GM12878 (cell line): ENCODE measurements at regions not wholly inside any gene's neighbourhood (a gene's known extent, or its start where the extent isn't known, plus 50 kb on each side); places are given as distances from the start of the nearest gene placed in this dataset.

ENCODE experiments used
- ATAC-seq: fragments of 200-7000 bp; cut with Tn5 transposase; 3 replicates; pipeline ENCODE4 v1.9.1; 2020; ENCODE audit warnings: mild to moderate bottlenecking, moderate library complexity
- BruUV-seq: library from RNA; stranded (reverse); fragments of 400-500 nt; replicated peaks from 2 replicates; lab custom pipeline; 2021; lab: Mats Ljungman, UMichigan
- CTCF ChIA-PET: fragments of 300-600 bp; sonication (Branson Sonifier 250); formaldehyde crosslinking; extraction: SDS; loops from one replicate; lab custom pipeline; 2021; ENCODE audit warnings: inconsistent platforms; lab: Yijun Ruan, JAX
- POLR2A ChIA-PET: fragments of 350-600 bp; formaldehyde crosslinking; extraction: SDS; loops from one replicate; lab custom pipeline; 2021; ENCODE audit warnings: inconsistent platforms; lab: Charles Lee
- RAD21 ChIA-PET: fragments of 300-600 bp; sonication (Branson Sonifier 250); formaldehyde crosslinking; loops from one replicate; lab custom pipeline; 2023; ENCODE audit warnings: antibody characterized with exemption; ENCODE audit not compliant: unreplicated experiment; lab: Charles Lee
- SMC1A ChIA-PET: fragments of 300-600 bp; sonication (Branson Sonifier 250); formaldehyde crosslinking; loops from one replicate; lab custom pipeline; 2023; ENCODE audit not compliant: unreplicated experiment, uncharacterized antibody; lab: Charles Lee
- DNase-seq: peaks from one replicate; pipeline ENCODE4 v3.0.0-alpha.2; 2011; ENCODE audit warnings: low read depth, low spot score
- FAIRE-seq: peaks from 3 replicates; lab custom pipeline; 2011; peaks lifted over from hg19 to GRCh38; lab: Jason Lieb, UNC
- H2AFZ ChIP-seq: 2 replicates; pipeline ENCODE4 v1.6.0; 2011; ENCODE audit warnings: low read depth, low read length, control low read depth; ENCODE audit not compliant: control insufficient read depth
- H3K27ac ChIP-seq: 2 replicates; pipeline ENCODE4 v1.5.1; 2011; ENCODE audit warnings: control low read depth; ENCODE audit not compliant: control insufficient read depth, insufficient read depth
- H3K27me3 ChIP-seq, 2 experiments: replicated peaks in 1 of 2; 2 replicates each; pipeline versions ENCODE4 v1.6.0 to v1.6.1; 2011; ENCODE audit warnings: low read length in 1 of 2; ENCODE audit not compliant: control insufficient read depth in 2 of 2, insufficient read depth in 2 of 2
- H3K36me3 ChIP-seq, 2 experiments: 2 replicates each; pipeline ENCODE4 v1.5.1; 2011; ENCODE audit warnings: low read length in 1 of 2; ENCODE audit not compliant: control insufficient read depth in 2 of 2, insufficient read depth in 2 of 2
- H3K4me1 ChIP-seq: 2 replicates; pipeline ENCODE4 v1.6.1; 2011; ENCODE audit warnings: mild to moderate bottlenecking, low read length, moderate library complexity, mixed read lengths; ENCODE audit not compliant: control insufficient read depth, insufficient read depth
- H3K4me2 ChIP-seq: 2 replicates; pipeline ENCODE4 v1.6.0; 2011; ENCODE audit warnings: control low read depth; ENCODE audit not compliant: control insufficient read depth, insufficient read depth
- H3K4me3 ChIP-seq: fragments of 200-600 bp; sonication (generic); 2 replicates; pipeline ENCODE4 v1.5.1; 2016
- H3K79me2 ChIP-seq: 2 replicates; pipeline ENCODE4 v1.6.0; 2011; ENCODE audit warnings: low read length; ENCODE audit not compliant: control insufficient read depth, insufficient read depth
- H3K9ac ChIP-seq: 2 replicates; pipeline ENCODE4 v1.8.0; 2011; ENCODE audit warnings: low read length, control low read depth, mixed read lengths; ENCODE audit not compliant: control insufficient read depth, insufficient read depth
- H3K9me3 ChIP-seq: replicated peaks from 3 replicates; pipeline ENCODE4 v1.5.1; 2011; ENCODE audit warnings: mild to moderate bottlenecking, low read length; ENCODE audit not compliant: control insufficient read depth, insufficient read depth
- H4K20me1 ChIP-seq: 2 replicates; pipeline ENCODE4 v1.6.0; 2011; ENCODE audit not compliant: control insufficient read depth, insufficient read depth
- ATF7 ChIP-seq: fragments of 450-650 bp; IDR thresholded peaks from 2 replicates; pipeline ENCODE4 v1.6.1; 2016; ENCODE audit warnings: low read depth, mild to moderate bottlenecking
- BHLHE40 ChIP-seq, 2 experiments: fragments of 450-650 bp in 1 of 2; IDR thresholded peaks; 2 replicates each; pipeline ENCODE4 v1.6.1; 2011 to 2017; ENCODE audit warnings: low read depth in 2 of 2, borderline replicate concordance in 1 of 2, improper control_type of control experiment in 1 of 2, low read length in 1 of 2, mild to moderate bottlenecking in 1 of 2
- CBX5 ChIP-seq: sonication (generic); IDR thresholded peaks from 2 replicates; pipeline ENCODE4 v1.6.1; 2016; ENCODE audit warnings: low read depth, moderate library complexity, mild to moderate bottlenecking, inconsistent platforms
- DPF2 ChIP-seq: fragments of 450-650 bp; IDR thresholded peaks from 2 replicates; pipeline ENCODE4 v1.6.1; 2017; ENCODE audit warnings: mild to moderate bottlenecking
- HDAC2 ChIP-seq: fragments of 200-600 bp; sonication (generic); IDR thresholded peaks from 2 replicates; pipeline ENCODE4 v1.6.1; 2017
- MEF2B ChIP-seq: fragments of 450-650 bp; IDR thresholded peaks from 2 replicates; pipeline ENCODE4 v1.6.1; 2018; ENCODE audit warnings: mild to moderate bottlenecking, moderate library complexity; ENCODE audit not compliant: partially characterized antibody, poor library complexity, severe bottlenecking
- MXI1 ChIP-seq: fragments of 150-350 bp; IDR thresholded peaks from 2 replicates; pipeline ENCODE4 v1.6.1; 2011; ENCODE audit warnings: low read depth, mild to moderate bottlenecking, inconsistent platforms, low read length, improper control_type of control experiment
- NR2C1 ChIP-seq: fragments of 450-650 bp; IDR thresholded peaks from 2 replicates; pipeline ENCODE4 v1.6.1; 2017; ENCODE audit warnings: antibody characterized with exemption, mild to moderate bottlenecking, moderate library complexity
- POLR2AphosphoS5 ChIP-seq: IDR thresholded peaks from 2 replicates; pipeline ENCODE4 v1.6.1; 2011; ENCODE audit warnings: mild to moderate bottlenecking, low read length, inconsistent platforms
- SRF ChIP-seq, 2 experiments: IDR thresholded peaks; 2 replicates each; pipeline ENCODE4 v1.6.1; 2011; ENCODE audit warnings: low read depth in 2 of 2, low read length in 2 of 2, mild to moderate bottlenecking in 1 of 2, moderate library complexity in 1 of 2
- YY1 ChIP-seq: IDR thresholded peaks from 2 replicates; pipeline ENCODE4 v1.6.1; 2011; ENCODE audit warnings: low read depth, mild to moderate bottlenecking, low read length
- ZSCAN29 ChIP-seq: fragments of 450-650 bp; IDR thresholded peaks from 2 replicates; pipeline ENCODE4 v1.6.1; 2017; ENCODE audit warnings: mild to moderate bottlenecking, moderate library complexity
- WGBS: methylation state at CpG from one replicate; pipeline ENCODE4 v1.1.6; 2016; ENCODE audit warnings: low lambda C conversion rate; ENCODE audit not compliant: insufficient replicate concordance, insufficient coverage; ENCODE audit errors: missing lambda C conversion rate; 5-methylcytosine and 5-hydroxymethylcytosine counted together
- in situ Hi-C: fragments of 300-500 bp; cut with MboI; formaldehyde crosslinking; loops from 9 replicates; pipeline ENCODE4 v1.14.3; 2018; ENCODE audit warnings: mixed read lengths
- intact Hi-C: fragments of 100-400 bp; cut with micrococcal nuclease; formaldehyde crosslinking; loops from one replicate; pipeline ENCODE4 v1.14.2; 2022; ENCODE audit not compliant: unreplicated experiment
- TF ChIP-seq, protein P1 (sequence below): IDR thresholded peaks from 2 replicates; pipeline ENCODE4 v1.6.1; 2011; ENCODE audit warnings: mild to moderate bottlenecking, low read depth, low read length, moderate library complexity; ENCODE audit not compliant: insufficient replicate concordance
- TF ChIP-seq, protein P2 (sequence below): IDR thresholded peaks from 2 replicates; pipeline ENCODE4 v1.6.1; 2012; ENCODE audit warnings: low read depth, low read length, improper control_type of control experiment

DNA sequence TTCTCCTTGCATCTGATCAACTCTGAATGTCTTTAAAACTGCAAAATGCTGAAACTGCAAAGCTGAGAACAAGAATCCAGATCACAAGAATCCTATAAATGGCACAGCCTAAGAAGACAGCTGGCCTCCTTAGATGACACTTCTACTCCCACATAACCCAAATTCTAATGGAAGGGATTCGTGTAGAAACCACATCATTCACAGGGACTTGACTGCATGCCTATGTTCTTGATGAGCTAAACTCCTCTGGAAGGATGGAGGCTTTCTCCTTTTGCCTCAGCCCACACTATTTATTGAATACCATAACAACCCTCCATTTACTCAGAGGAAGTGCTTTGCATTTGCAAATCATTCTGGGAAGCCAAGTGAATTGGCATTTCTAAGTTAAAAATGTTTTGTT, 252.5 kb upstream of the VWC2 start (continued):
- TF ChIP-seq, protein P1, sequence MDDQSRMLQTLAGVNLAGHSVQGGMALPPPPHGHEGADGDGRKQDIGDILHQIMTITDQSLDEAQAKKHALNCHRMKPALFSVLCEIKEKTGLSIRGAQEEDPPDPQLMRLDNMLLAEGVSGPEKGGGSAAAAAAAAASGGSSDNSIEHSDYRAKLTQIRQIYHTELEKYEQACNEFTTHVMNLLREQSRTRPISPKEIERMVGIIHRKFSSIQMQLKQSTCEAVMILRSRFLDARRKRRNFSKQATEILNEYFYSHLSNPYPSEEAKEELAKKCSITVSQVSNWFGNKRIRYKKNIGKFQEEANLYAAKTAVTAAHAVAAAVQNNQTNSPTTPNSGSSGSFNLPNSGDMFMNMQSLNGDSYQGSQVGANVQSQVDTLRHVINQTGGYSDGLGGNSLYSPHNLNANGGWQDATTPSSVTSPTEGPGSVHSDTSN = no peak
- TF ChIP-seq POLR2AphosphoS5 = no peak
- TF ChIP-seq SRF (IDR thresholded peaks at IDR 0.05; ENCODE audit: low read depth in 2 of 2, low read length in 2 of 2) = no peak
- TF ChIP-seq MEF2B = no peak
- no peak for TF ChIP-seq CBX5
- TF ChIP-seq YY1 = no peak
- TF ChIP-seq DPF2 = no peak
- no peak for TF ChIP-seq HDAC2

DNA sequence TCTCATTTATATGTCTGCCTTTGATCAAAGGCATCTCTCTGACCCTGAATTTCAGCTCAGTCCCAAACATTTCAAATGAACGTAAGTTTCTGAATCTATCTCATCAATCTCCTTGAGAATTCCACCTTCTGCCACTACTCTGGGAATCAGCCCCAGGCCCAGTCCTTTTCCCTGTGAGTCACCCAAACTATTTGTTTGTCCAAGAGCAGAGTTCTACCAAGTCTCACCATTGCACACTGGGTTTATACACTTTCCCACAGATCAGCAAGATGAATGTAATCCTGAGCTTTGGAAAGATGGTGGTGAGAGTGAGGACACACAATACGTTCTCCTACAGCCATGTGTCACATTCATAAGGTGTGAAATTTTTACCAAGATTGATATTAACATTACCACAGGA, 251.3 kb upstream of the VWC2 start:
- ATAC-seq = no peak
- no TSS peak for BruUV-seq
- ChIA-PET CTCF (no interaction called here), POLR2A (no interaction called here), RAD21 (no interaction called here), SMC1A (no interaction called here)
- Histone ChIP-seq H2AFZ (no peak overlapping the region), H3K79me2 (no peaks in the 10 kb centered on the region), H3K27ac (no peak overlapping the region), H3K36me3 (no peaks in the 10 kb centered on the region), H3K27me3 (no peaks in the 10 kb centered on the region; a peak in 1 of 4 replicates), H3K4me2 (no peak overlapping the region), H3K4me1 (no peaks in the 10 kb centered on the region), H4K20me1 (no peaks in the 10 kb centered on the region), H3K9ac (no peak overlapping the region), H3K4me3 (no peak overlapping the region), H3K9me3 (no peaks in the 10 kb centered on the region)
- FAIRE-seq = no peak
- DNase-seq = no peak
- in situ Hi-C loops = no loop called here
- intact Hi-C loops = no loop called here
- TF ChIP-seq NR2C1 = no peak
- no peak for TF ChIP-seq ATF7
- no peak for TF ChIP-seq ZSCAN29
- no peak for TF ChIP-seq BHLHE40 (IDR thresholded peaks at IDR 0.05; ENCODE audit: borderline replicate concordance in 1 of 2, low read depth in 2 of 2, low read length in 1 of 2)
- no peak for TF ChIP-seq MXI1
- TF ChIP-seq, protein P2, sequence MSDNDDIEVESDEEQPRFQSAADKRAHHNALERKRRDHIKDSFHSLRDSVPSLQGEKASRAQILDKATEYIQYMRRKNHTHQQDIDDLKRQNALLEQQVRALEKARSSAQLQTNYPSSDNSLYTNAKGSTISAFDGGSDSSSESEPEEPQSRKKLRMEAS = no peak
- 29% methylated on average over 2 of the region's 2 CpGs for WGBS
